ENCODE measurements at regions not wholly inside any gene's neighbourhood (a gene's known extent, or its start where the extent isn't known, plus 50 kb on each side); places are given as distances from the start of the nearest gene placed in this dataset.

DNA sequence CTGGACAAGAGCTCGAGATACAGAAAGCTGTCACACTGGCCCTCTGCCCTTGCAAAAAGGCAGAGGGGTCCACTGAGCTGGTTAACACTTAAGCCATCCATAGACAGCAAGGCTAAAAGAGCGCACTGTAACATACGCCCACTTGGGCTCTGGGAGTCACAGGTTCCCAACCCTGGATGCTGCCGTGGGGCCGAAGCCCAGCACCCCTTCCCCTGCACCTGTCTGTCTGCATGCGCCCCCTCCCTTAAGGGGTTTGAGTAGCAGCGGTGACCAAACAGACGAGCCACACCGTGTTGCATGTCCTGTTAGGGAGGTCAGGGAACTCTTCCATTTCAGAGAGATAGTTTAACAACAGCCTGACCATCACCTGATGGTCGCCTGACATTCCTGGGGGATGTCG, 138.4 kb upstream of the GALNTL6 start:
- no peak overlapping the region for H4K8ac ChIP-seq (ENCODE audit: extremely low read depth, insufficient read depth, low read length)
- DNase-seq (ENCODE audit: low read depth in 1 of 2, low spot score in 2 of 2): no peak
- H3K4me3 ChIP-seq (ENCODE audit: extremely low read depth in 1 of 4, insufficient read depth in 2 of 4, low read depth in 3 of 4, low read length in 4 of 4): no peak overlapping the region
- H3K18ac ChIP-seq (ENCODE audit: extremely low read depth, low read length): no peak overlapping the region
- no peaks in the 10 kb centered on the region for H3K27me3 ChIP-seq (replicated peaks in 1 of 4; ENCODE audit: control insufficient read depth in 3 of 4, extremely low read depth in 1 of 4, insufficient read depth in 3 of 4, low read length in 3 of 4)
- H2BK5ac ChIP-seq (ENCODE audit: low read depth, low read length): no peak overlapping the region
- no peak for FAIRE-seq
- no peak overlapping the region for H2BK120ac ChIP-seq (replicated peaks; ENCODE audit: low read depth, low read length)
- ChIA-PET POLR2A (ENCODE audit: partially characterized antibody) (no interaction called here), CTCF (ENCODE audit: partially characterized antibody) (interaction anchor here (1.2 kb wide), 2 partner anchors 24 to 27 kb away, joined by 3 to 4 read pairs; no protein-coding TSS in a partner anchor)
- no peak overlapping the region for H3K27ac ChIP-seq (ENCODE audit: low read depth, low read length)
- H2AFZ ChIP-seq (ENCODE audit: low read length): no peak overlapping the region
- H3K79me1 ChIP-seq (ENCODE audit: low read depth, low read length): no peaks in the 10 kb centered on the region
- WGBS, 2 experiments (ENCODE audit: extremely low coverage in 1 of 2, insufficient coverage in 1 of 2, insufficient read length in 1 of 2, insufficient replicate concordance in 2 of 2, low coverage in 1 of 2, low lambda C conversion rate in 2 of 2, missing lambda C conversion rate in 1 of 2): 95% methylated on average over 11 of the region's 11 CpGs; no CpG with 5 or more reads in 1 of the 2 experiments
- H3K36me3 ChIP-seq (ENCODE audit: control insufficient read depth in 2 of 4, insufficient read depth in 4 of 4, low read length in 3 of 4): no peaks in the 10 kb centered on the region
- H4K20me1 ChIP-seq (replicated peaks in 1 of 2; ENCODE audit: control insufficient read depth in 1 of 2, insufficient read depth in 2 of 2, low read length in 2 of 2): no peaks in the 10 kb centered on the region
- H4K91ac ChIP-seq (replicated peaks; ENCODE audit: insufficient read length, low read length): no peak overlapping the region
- H2BK20ac ChIP-seq (ENCODE audit: low read length): no peak overlapping the region
- no peaks in the 10 kb centered on the region for H3K79me2 ChIP-seq (ENCODE audit: control insufficient read depth in 1 of 2, insufficient read depth in 2 of 2, low read length in 2 of 2)
- H2BK15ac ChIP-seq (ENCODE audit: low read length): no peak overlapping the region
- H3K4me2 ChIP-seq (ENCODE audit: insufficient read depth in 1 of 2, low read depth in 2 of 2, low read length in 2 of 2): no peak overlapping the region
- no peak overlapping the region for H4K5ac ChIP-seq (ENCODE audit: insufficient read length, low read depth, low read length)
- H3K56ac ChIP-seq (replicated peaks; ENCODE audit: insufficient read length, low read depth, low read length): no peak overlapping the region
- H3K4me1 ChIP-seq (replicated peaks in 1 of 4; ENCODE audit: control insufficient read depth in 3 of 4, insufficient read depth in 4 of 4, low read length in 3 of 4): no peaks in the 10 kb centered on the region
- H3K9me3 ChIP-seq (ENCODE audit: insufficient read depth in 2 of 2, low read depth in 1 of 2, low read length in 1 of 2): no peaks in the 10 kb centered on the region
- no peak overlapping the region for H2BK12ac ChIP-seq (ENCODE audit: low read depth, low read length)
- no peak overlapping the region for H3K23ac ChIP-seq (ENCODE audit: insufficient read length)
- no peaks in the 10 kb centered on the region for H3K23me2 ChIP-seq (ENCODE audit: low read depth, low read length)
- TF ChIP-seq ZNF274 (IDR thresholded peaks at IDR 0.05; ENCODE audit: borderline replicate concordance, extremely low read depth, low read length) (no peak), SP4 (IDR thresholded peaks at IDR 0.05; ENCODE audit: low read length) (no peak), NRF1 (IDR thresholded peaks at IDR 0.05; ENCODE audit: low read depth, low read length) (no peak), CTBP2 (IDR thresholded peaks at IDR 0.05; ENCODE audit: borderline replicate concordance, insufficient read depth, insufficient read length, low read length) (no peak), SAP30 (IDR thresholded peaks at IDR 0.05; ENCODE audit: insufficient read depth, insufficient replicate concordance, low read length) (no peak), TAF7 (optimal IDR thresholded peaks at IDR 0.05; ENCODE audit: borderline replicate concordance, low read depth, low read length) (no peak), HDAC6 (IDR thresholded peaks at IDR 0.05; ENCODE audit: low read depth, low read length) (no peak), CBX5 (IDR thresholded peaks at IDR 0.05; ENCODE audit: low read depth, low read length) (no peak), PHF8 (conservative IDR thresholded peaks at IDR 0.05; ENCODE audit: low read depth, low read length) (no peak), POLR2A (IDR thresholded peaks at IDR 0.05; ENCODE audit: control extremely low read depth in 1 of 2, low read depth in 2 of 2, low read length in 2 of 2) (no peak), CHD1 (IDR thresholded peaks at IDR 0.05; ENCODE audit: low read depth, low read length) (no peak), EGR1 (IDR thresholded peaks at IDR 0.05; ENCODE audit: borderline replicate concordance, low read depth, low read length) (no peak), SUZ12 (IDR thresholded peaks at IDR 0.05; ENCODE audit: low read length) (no peak)
- TF ChIP-seq, protein P1, sequence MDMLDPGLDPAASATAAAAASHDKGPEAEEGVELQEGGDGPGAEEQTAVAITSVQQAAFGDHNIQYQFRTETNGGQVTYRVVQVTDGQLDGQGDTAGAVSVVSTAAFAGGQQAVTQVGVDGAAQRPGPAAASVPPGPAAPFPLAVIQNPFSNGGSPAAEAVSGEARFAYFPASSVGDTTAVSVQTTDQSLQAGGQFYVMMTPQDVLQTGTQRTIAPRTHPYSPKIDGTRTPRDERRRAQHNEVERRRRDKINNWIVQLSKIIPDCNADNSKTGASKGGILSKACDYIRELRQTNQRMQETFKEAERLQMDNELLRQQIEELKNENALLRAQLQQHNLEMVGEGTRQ (IDR thresholded peaks at IDR 0.05; ENCODE audit: low read length): no peak
- no peak overlapping the region for H3K9ac ChIP-seq (replicated peaks in 1 of 4; ENCODE audit: extremely low read depth in 1 of 4, low read depth in 3 of 4, low read length in 3 of 4)
- H3K4ac ChIP-seq (replicated peaks; ENCODE audit: insufficient read length, low read depth, low read length): no peak overlapping the region
- H2AK5ac ChIP-seq (ENCODE audit: low read depth, low read length): no peak overlapping the region
- H3K14ac ChIP-seq (ENCODE audit: insufficient read length): no peak overlapping the region
